ENCODE measurements at regions not wholly inside any gene's neighbourhood (a gene's known extent, or its start where the extent isn't known, plus 50 kb on each side); places are given as distances from the start of the nearest gene placed in this dataset.

- TF ChIP-seq FOXK2 (IDR thresholded peaks at IDR 0.05), result no peak
- TF ChIP-seq SP1 (IDR thresholded peaks at IDR 0.05), result no peak
- TF ChIP-seq FOXA1 (IDR thresholded peaks at IDR 0.05), result no peak
- no peak for TF ChIP-seq SUZ12 (IDR thresholded peaks at IDR 0.05)
- TF ChIP-seq TARDBP (IDR thresholded peaks at IDR 0.05), result no peak
- TF ChIP-seq CTBP1 (IDR thresholded peaks at IDR 0.05; ENCODE audit: borderline replicate concordance), result no peak
- TF ChIP-seq ZNF384 (IDR thresholded peaks at IDR 0.05), result no peak
Observed at GRCh38 chr7:132009778-132010177, 453.4 kb upstream of the PODXL start.
